IPS-15b (cell line): ENCODE measurements at regions not wholly inside any gene's neighbourhood (a gene's known extent, or its start where the extent isn't known, plus 50 kb on each side); places are given as distances from the start of the nearest gene placed in this dataset.

Experiments used
- H3K27me3 ChIP-seq: one replicate; pipeline ENCODE4 v1.6.1; 2013; ENCODE audit warnings: low read length; ENCODE audit not compliant: control insufficient read depth, insufficient read depth
- H3K36me3 ChIP-seq: one replicate; pipeline ENCODE4 v1.6.1; 2013; ENCODE audit warnings: low read length; ENCODE audit not compliant: control insufficient read depth, insufficient read depth
- H3K4me1 ChIP-seq: one replicate; pipeline ENCODE4 v1.6.1; 2013; ENCODE audit warnings: mild to moderate bottlenecking, low read length; ENCODE audit not compliant: control insufficient read depth, insufficient read depth
- H3K4me3 ChIP-seq: one replicate; pipeline ENCODE4 v1.5.1; 2013; ENCODE audit warnings: low read depth, low read length
- H3K9ac ChIP-seq: one replicate; pipeline ENCODE4 v1.6.1; 2013; ENCODE audit warnings: low read depth, mild to moderate bottlenecking, low read length
- H3K9me3 ChIP-seq: one replicate; pipeline ENCODE4 v1.6.1; 2013; ENCODE audit warnings: mild to moderate bottlenecking, low read length; ENCODE audit not compliant: control insufficient read depth, insufficient read depth

GRCh38 chr9:79335987-79336386, 235.8 kb upstream of the TLE4 start:
- no peaks in the 10 kb centered on the region for H3K27me3 ChIP-seq
- no peaks in the 10 kb centered on the region for H3K9me3 ChIP-seq

GRCh38 chr9:79341561-79341960, 230.2 kb upstream of the TLE4 start:
- H3K9ac ChIP-seq: no peak overlapping the region
- H3K4me1 ChIP-seq: no peaks in the 10 kb centered on the region
- H3K36me3 ChIP-seq: no peaks in the 10 kb centered on the region
- H3K27me3 ChIP-seq: no peaks in the 10 kb centered on the region
- no peaks in the 10 kb centered on the region for H3K9me3 ChIP-seq
- H3K4me3 ChIP-seq: no peak overlapping the region

More at GRCh38 chr9:79335987-79336386, 235.8 kb upstream of the TLE4 start:
- peaks cover 3% of the 10 kb centered on the region for H3K4me1 ChIP-seq
- H3K9ac ChIP-seq: no peak overlapping the region
- no peak overlapping the region for H3K4me3 ChIP-seq
- H3K36me3 ChIP-seq: no peaks in the 10 kb centered on the region

- Histone ChIP-seq H3K4me1 (no peaks in the 10 kb centered on the region), H3K27me3 (no peaks in the 10 kb centered on the region), H3K9me3 (no peaks in the 10 kb centered on the region), H3K36me3 (no peaks in the 10 kb centered on the region), H3K4me3 (no peak overlapping the region), H3K9ac (no peak overlapping the region)
Measured at GRCh38 chr9:79346350-79347020, 225.3 kb upstream of the TLE4 start.

GRCh38 chr9:79352322-79352721, 219.4 kb upstream of the TLE4 start:
- Histone ChIP-seq H3K9me3 (no peaks in the 10 kb centered on the region), H3K4me3 (no peak overlapping the region), H3K9ac (no peak overlapping the region), H3K4me1 (peaks cover 6% of the 10 kb centered on the region), H3K36me3 (no peaks in the 10 kb centered on the region), H3K27me3 (no peaks in the 10 kb centered on the region)

GRCh38 chr9:79353856-79354520, 217.8 kb upstream of the TLE4 start:
- H3K27me3 ChIP-seq: no peaks in the 10 kb centered on the region
- no peak overlapping the region for H3K4me3 ChIP-seq
- no peaks in the 10 kb centered on the region for H3K9me3 ChIP-seq
- H3K4me1 ChIP-seq: peaks cover 6% of the 10 kb centered on the region
- no peaks in the 10 kb centered on the region for H3K36me3 ChIP-seq
- H3K9ac ChIP-seq: no peak overlapping the region

GRCh38 chr9:79357194-79357593, 214.6 kb upstream of the TLE4 start:
- H3K36me3 ChIP-seq: no peaks in the 10 kb centered on the region
- no peak overlapping the region for H3K9ac ChIP-seq
- H3K4me1 ChIP-seq: peaks cover 13% of the 10 kb centered on the region
- peaks cover 2% of the 10 kb centered on the region for H3K27me3 ChIP-seq
- no peak overlapping the region for H3K4me3 ChIP-seq
- no peaks in the 10 kb centered on the region for H3K9me3 ChIP-seq

GRCh38 chr9:79357616-79358015, 214.1 kb upstream of the TLE4 start:
- Histone ChIP-seq H3K4me3 (no peak overlapping the region), H3K27me3 (peaks cover 2% of the 10 kb centered on the region), H3K4me1 (peaks cover 14% of the 10 kb centered on the region), H3K36me3 (no peaks in the 10 kb centered on the region), H3K9ac (no peak overlapping the region), H3K9me3 (no peaks in the 10 kb centered on the region)

- Histone ChIP-seq H3K27me3 (peaks cover 2% of the 10 kb centered on the region), H3K9me3 (no peaks in the 10 kb centered on the region), H3K36me3 (no peaks in the 10 kb centered on the region), H3K4me3 (no peak overlapping the region), H3K4me1 (peaks cover 17% of the 10 kb centered on the region), H3K9ac (no peak overlapping the region)
Measured at GRCh38 chr9:79360387-79361347, 211.1 kb upstream of the TLE4 start.

- Histone ChIP-seq H3K9me3 (no peaks in the 10 kb centered on the region), H3K36me3 (no peaks in the 10 kb centered on the region), H3K4me1 (peaks cover 17% of the 10 kb centered on the region), H3K27me3 (peaks cover 2% of the 10 kb centered on the region), H3K9ac (no peak overlapping the region), H3K4me3 (no peak overlapping the region)
Measured at GRCh38 chr9:79362100-79363081, 209.4 kb upstream of the TLE4 start.

- Histone ChIP-seq H3K9me3 (no peaks in the 10 kb centered on the region), H3K36me3 (no peaks in the 10 kb centered on the region), H3K9ac (no peak overlapping the region), H3K27me3 (no peaks in the 10 kb centered on the region), H3K4me3 (no peak overlapping the region), H3K4me1 (no peaks in the 10 kb centered on the region)
Measured at GRCh38 chr9:79369676-79370075, 202.1 kb upstream of the TLE4 start.

- Histone ChIP-seq H3K9ac (no peak overlapping the region), H3K4me3 (no peak overlapping the region), H3K27me3 (no peaks in the 10 kb centered on the region), H3K36me3 (no peaks in the 10 kb centered on the region), H3K4me1 (no peaks in the 10 kb centered on the region), H3K9me3 (no peaks in the 10 kb centered on the region)
Measured at GRCh38 chr9:79371301-79371700, 200.5 kb upstream of the TLE4 start.
